ENCODE measurements at regions not wholly inside any gene's neighbourhood (a gene's known extent, or its start where the extent isn't known, plus 50 kb on each side); places are given as distances from the start of the nearest gene placed in this dataset.
A peak's percentile ranks its signal among the peaks of the same experiment; 100 is the strongest.

DNA sequence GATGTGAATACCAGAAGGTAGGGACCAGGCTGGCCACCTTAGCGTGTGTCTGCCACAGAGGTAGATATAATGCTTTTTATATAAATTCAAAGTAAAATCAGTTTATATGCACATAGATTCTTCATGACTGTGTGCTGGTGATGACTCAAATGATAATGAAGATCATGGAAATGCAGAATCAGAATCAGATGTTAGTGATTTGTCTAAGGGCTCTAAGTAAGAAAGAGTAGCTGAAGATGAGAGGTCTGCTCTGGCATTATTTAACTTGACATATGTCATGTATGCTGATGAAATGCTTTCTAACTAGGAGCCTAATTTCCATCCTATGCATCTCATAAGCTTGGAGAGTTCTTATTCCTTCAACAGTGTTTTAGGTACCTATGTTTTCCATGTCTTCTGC lies 50.3 kb upstream of the DPH6 start:
- DNase-seq (ENCODE audit: low read depth), result no peak

DNA sequence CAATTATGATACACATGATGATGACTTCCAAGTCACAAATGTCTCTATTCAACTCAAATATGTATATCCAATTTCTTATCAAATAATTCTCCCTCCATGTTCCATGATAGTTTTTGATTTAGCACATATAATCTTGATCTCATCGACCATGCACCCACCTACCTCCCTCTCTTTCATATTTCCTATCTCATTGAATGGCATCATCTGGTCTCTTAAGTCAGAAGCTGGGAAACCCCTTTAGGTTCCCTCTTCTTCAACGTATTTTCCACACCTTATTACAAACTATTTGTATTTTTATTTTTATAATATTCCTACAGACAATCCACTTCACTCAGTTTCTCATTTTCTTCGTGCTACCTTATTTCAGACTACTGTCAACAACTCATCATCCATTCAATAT lies 56.9 kb upstream of the DPH6 start:
- DNase-seq (ENCODE audit: low read depth), result no peak

DNA sequence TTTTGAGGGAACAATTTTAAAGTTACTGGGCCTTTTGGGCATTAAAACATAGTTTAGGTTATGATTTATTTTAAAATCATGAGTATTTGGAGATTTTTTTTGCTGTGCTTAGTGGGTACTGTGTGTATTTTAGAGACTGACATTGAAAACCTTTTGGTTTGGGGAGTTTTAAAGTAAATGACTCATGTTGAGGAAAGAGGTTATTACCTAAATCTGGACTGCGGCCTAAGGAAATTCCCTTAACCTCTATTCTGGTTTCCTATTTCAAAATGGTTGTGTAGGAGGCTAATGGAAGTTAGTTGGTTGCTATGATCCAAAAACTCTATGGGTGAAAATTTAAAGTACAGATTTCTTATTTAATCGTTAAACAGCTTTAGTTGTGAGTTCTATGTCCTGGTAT lies 57.3 kb upstream of the DPH6 start:
- peak; percentile 54 for DNase-seq (ENCODE audit: low read depth)

DNA sequence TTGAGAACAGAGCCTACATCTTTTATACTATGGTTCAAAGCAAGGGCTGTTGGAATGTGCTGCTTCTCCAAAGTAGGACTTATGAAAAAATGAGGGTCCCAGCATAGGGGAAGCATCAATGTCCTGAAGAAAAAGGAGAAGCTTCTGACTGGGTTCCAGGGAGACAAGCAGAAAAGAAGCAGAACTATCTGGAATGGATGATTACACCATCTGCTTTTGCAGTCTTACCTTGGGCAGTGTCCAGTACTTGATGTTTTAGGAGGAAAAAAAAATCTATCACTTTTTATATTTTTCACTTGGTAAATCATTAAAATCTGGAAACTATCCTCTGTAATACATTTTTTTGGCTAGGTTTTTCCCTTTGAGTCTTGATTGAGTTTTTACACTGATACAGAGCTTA lies 57.9 kb upstream of the DPH6 start:
- no peak for DNase-seq (ENCODE audit: low read depth)

DNA sequence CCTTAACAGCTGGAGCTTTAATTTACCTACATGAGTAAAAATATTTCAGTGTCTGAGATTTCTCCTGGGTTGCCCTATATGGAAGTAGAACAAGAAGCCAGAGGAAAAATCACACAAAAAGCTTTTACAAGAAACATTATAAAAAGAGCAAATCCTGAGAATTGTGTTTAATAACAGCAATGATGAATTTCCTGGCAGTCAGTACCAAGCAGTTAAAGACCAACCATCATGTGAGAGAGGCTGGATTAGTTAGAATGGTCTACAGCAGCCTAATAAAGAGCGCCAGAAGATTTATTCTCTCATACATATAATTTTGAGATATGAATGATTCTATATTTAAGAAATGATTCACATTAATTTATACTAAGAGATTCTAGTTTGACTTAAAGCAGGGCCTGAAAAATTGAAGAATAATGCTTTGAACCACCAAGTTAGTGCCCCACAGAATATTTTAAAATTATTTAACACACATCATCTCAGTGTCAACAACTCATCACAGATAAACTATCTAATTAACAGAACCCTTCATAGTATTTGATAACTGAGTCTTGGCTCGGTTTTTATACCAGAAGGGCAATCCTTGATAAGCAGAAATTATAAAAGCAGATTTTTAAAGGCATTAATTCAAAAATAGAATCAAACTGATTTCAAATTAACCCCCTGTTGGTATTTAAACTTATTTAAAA lies 59.9 kb upstream of the DPH6 start:
- peak; percentile 32 for DNase-seq (ENCODE audit: low read depth)

DNA sequence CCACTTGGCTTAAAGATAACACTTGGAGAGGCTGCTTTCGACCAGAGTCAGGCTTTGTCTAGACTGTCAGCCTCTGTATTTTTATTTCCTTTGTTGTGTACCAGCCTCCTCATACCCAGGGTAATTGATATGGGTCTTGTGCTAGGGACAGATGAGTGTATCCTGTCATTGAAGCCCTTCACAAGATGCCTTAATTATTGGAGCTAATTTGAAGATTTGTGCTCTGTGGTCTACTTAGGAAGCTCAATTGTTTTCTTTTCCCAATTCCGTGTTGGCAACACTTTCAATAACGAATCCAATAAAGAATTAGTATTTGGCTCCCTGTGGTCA lies 60.5 kb upstream of the DPH6 start:
- no peak for DNase-seq (ENCODE audit: low read depth)

DNA sequence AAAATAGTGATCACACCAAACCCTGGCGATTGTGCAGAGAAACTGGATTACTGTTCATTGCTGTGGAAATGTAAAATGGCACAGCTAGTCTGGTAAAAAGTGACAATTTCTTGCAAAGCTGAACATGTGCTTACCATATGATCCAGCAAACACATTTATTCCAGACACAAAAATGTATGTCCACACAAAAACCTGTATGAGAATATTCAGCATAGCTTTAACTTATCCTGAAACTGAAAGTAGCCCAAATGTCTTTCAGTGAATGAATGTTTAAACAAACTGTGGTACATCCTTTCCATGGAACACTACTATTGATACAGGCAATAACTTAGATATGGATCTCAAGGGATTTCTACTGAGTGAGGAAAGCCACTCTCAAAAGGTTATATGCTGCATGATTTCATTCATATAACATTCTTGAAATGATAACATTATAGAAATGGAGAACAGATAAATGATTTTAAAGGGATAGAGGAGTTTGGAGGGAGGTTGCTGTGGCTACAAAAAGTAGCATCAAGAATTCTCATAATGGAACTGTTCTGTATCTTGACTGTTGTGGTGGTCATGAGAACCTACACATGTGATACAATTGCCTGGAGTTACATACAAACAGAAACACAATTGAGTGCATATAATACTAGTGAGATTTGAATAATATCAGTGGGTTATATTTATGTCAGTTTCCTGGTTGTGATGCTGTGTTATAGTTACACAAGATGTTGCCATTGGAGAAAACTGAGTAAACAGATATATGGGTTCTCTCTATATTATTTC lies 70.7 kb upstream of the DPH6 start:
- DNase-seq (ENCODE audit: low read depth), result no peak

DNA sequence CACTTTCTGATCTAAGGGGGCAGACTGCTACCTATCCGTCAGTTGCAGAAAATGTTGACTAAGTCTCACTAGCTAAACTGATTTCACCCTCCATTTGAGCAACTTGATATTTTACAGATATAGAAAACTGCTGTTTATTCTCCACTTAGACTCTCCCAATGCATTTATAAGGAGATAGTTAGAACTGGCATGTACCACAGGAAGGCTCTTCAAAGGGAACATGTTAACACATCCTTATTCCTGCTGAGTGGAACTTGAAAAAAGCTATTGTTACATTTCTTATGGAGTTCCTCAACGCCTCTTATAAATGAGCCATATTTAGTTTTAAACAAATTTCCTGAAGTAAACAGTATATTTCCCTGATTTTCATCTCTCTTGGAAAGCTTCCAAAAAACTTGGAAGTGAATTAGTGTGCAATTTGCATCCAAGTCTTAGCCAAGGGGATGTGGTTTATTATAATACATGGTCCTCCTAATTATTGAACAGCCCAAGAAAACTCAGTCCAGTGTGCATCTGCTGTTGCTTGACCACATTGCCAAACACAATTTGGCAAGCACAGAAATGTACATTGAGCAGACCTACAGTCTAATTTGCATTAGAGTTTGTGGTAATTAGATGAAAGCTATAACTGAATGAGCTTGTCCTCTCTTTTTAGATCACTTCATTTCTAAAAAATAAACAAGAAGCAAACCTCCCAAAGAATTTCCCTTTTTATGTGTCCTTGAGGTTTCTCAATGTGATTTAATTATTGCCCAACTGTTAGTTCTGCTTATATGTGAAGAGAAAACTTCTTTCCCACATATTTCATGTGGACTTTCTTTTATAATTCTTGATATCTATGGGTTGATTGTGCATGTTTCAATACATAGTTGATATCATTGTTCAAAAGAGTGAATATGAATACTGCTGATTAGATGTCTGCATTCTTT lies 72.6 kb upstream of the DPH6 start:
- no peak for DNase-seq (ENCODE audit: low read depth)

DNA sequence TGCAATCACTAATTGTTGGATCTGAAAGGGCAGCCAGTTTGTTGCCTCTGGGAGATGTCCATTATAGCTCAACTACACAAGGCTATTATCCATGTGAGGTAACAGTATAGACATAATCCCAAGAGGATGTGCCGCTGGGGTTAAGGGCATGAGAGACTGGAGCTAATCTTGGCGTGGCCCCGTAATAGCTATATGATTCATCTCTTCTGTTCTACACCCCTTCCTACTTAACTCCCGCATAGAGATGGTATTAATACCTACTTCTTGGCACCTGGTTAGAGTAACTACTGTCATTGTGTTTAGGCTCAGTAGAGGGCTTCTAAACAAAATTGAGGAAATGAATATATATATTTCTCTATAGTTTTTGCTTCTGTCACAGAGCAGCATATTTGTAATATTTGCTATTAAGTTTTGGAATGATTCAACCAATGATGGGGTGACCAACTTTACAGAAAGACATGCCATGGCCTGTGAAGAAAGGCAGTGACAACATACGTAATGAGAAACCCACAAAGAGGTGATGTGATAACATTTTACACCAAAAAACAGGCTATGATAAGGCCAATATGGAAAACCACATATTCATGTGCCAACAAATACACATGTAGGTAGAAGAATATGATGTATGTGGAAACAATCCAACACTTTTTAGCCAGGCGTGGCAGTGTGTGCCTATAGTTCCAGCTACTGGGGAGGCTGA lies 76.8 kb upstream of the DPH6 start:
- no peak for DNase-seq (ENCODE audit: low read depth)

DNA sequence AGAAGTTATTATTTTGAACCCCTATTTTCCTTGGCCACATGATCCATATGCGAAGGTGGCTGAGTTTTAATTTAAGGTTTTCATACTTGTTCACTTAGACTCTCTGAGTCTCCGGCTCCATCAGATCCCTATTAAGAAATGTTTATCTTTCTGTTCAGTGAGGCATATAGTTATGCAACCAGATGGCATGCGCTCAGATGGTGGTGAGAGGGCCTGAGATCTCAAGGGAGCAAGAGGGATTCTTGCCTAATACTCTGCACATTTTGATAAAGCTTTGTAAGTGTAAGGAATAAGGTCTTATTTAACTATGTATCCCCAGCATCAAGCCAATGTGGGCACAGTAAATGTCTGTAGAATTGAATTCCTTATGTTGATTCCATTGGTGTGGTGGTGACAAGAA lies 78.9 kb upstream of the DPH6 start:
- DNase-seq (ENCODE audit: low read depth), result peak; percentile 54

DNA sequence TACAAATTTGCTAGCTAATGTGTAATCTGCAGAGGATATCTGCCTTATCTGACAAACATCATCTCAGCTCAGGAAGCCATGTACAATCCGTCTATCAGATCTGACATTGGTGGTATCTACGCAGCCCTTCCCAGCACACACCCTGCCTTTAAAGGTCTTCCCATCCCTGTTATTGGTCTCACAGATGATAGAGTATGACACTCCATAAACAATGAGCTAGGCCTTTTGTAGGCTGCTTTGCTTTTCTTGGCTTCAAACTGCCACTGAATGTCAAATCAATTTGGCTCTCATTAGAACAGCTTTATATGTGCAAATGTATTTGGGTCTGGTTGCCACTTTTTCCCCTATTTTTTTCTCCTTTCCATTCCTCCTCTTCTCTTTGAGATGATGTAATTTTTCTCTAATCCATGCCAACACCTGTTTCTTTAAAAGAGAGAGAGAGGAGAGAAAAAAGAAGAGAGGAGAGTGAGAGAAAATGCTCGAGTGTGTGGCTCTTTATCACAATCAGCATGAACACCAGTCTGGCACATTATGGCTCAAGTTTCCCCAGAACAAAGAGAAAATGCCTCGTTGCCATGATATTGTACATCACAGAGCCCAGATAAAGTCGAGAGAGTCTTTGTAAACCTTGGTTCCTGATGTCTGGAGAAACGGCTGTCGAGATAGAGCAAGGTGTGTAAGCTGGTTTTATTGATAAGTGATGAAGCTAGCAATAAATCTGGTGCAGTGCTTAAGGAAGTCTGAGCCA lies 80.8 kb upstream of the DPH6 start:
- no peak for DNase-seq (ENCODE audit: low read depth)

DNA sequence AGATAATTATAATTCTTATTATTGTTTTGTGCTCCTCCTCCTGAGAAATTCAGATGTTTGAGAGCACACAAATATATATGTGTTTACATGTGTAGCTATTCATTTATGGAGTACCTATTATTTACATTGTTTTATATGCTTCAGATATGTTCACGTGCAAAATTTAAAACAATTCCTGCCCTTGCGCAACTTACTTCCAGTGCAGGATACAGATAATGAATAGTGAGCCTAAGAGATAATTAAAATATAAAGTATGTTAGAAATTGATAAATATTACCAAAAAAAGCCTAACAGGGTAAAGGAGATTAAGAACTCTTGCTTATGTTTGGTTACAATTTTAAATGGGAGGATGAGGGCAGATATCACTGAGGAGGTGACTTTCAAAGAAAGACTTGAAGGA lies 81.7 kb upstream of the DPH6 start:
- DNase-seq (ENCODE audit: low read depth), result no peak

DNA sequence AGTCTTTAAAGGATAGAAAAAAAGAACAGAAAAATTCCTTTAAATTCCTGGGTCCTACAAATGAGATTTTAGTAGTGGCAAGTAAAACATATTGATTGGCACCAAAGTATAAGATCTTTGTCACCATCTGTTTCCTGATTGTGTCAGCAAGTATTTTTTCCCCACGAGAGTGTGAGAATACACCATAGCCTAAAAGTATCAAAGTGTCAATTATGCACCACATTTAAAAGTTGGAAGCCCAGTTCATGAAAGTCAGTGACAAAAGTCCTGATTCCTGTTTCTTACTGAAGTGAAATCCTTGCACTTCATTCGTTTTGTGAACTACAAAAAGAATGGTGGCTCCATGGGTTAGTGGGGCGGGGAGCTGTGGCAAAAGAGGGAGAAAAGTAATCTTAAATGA lies 83.8 kb upstream of the DPH6 start:
- DNase-seq (ENCODE audit: low read depth), result no peak

DNA sequence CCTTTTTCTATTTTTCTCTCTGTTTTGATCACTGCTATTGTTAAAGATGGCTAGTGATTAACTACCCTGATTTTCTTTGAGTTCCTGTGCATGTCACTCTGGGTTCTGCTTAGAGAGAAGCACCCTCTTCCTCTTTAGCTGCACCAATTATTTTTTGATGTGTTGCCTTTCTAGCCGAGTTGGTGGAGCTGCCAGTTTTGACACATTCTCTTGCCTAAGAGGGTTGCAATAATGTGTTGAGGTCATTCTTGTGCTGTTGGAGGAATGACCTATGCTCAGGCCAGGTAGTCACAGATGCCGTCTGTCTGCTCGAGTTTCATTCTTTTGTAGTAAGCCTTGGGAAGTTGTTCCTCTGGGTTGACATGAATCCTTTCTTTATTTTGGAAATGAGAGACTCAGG lies 84.6 kb upstream of the DPH6 start:
- no peak for DNase-seq (ENCODE audit: low read depth)

DNA sequence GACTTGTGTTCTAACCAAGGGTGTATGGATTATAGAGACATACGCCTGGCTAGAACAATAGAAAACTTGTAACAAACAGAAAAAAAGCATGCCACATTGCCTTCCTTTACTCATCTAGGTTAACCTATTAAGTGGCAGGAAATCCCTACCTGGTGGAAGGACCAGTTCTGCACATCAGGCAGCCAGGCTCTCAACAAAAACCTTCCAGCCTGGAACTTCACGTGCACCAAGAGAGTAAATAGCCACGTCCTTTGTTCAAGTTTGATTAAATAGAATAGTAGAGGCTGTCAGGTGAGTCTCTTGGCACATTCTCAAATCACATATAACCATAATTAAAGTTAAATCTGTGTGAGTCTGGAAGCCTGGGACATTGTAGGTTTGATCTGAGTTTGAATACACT lies 85.0 kb upstream of the DPH6 start:
- DNase-seq (ENCODE audit: low read depth), result no peak

DNA sequence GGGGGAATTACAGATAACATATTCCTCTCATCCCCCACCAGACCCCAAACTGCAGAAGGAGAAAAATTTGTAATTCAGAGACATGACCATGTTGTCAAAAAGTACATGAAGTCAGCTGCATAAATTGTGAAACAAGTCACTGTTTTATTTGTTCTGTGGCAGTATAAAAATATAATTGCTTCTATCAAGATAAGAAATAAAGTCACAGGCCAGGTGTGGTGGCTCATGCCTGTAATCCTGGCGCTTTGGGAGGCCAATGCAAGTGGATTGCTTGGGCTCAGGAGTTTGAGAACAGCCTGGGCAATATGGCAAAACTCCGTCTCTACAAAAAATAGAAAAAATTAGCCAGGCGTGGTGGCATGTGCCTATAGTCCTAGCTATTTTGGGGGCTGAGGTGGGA lies 87.7 kb upstream of the DPH6 start:
- no peak for DNase-seq (ENCODE audit: low read depth)

DNA sequence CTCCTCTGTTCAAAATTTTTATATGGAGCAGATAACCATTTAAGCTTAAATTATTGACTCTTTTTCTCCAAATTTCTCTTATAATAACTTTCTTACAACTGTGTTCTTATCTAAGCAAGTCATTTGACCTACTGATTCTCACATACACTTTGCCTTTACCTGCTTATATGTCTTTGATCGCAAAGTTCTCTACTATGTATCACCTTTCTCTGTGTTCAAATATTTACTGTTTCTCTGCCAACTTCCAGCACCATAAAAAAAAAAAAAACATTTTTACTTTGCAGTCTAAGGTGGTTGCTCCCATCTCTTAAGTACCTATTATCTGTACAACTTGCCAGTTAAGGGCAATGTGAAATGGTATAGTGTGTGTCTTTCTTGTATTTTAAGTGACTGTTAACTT lies 100.8 kb upstream of the DPH6 start:
- no peak for DNase-seq (ENCODE audit: low read depth)

DNA sequence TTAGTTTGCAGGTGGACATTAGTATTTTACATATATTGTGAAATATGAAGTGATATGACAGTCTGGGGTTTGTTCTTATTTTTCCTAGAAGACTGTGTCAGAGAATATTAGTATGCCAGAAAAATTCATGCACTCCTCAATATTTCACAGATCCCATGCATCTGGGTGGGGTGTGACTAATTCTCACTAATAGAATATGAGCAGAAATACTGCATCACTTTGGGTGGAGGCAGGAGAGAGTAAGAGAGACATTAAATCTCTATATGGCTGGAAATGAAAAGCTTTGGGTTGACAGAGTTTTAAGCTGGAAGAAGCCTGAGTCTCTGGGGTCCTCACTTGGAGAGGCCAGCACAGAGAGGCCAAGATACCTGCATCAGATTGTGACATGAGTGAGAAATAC lies 101.3 kb upstream of the DPH6 start:
- no peak for DNase-seq (ENCODE audit: low read depth)

DNA sequence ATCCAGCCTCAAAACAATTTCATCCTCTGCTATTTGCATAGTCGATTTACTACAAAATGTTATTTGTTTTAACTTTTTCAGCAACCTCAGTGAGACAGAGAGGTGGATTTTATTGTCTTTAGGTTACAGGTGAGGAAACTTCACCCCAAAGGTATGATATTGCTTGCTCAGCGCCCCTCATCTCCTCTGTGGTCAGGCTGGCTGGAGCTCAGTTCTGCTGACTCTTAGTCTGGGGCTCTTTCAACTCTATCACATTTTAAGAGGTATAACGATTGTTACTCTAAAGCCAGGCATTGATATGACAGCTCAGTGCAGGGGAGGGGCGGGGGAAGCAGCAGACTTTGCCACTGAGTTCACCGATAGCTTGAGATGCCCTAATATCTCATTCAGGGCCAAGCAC lies 103.0 kb upstream of the DPH6 start:
- DNase-seq (ENCODE audit: low read depth), result no peak

DNA sequence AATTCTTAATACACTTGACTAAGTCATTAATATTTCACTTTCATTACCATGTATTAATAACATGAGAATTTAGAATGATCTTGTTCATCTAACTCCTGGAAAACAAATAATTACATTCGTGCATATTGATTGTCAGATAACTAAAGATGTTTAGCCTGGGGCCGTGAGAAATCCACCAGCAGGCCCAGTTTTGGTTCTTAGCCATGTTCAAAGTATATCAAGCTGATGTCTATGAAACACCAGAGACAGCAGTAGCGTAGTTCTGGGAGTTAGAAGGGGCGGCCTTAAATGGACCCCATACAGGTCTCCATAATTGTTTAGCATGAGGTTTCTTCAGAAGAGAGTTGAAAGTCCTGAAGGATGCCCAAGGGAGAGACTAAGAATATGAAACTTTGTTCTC lies 103.6 kb upstream of the DPH6 start:
- DNase-seq (ENCODE audit: low read depth), result no peak

DNA sequence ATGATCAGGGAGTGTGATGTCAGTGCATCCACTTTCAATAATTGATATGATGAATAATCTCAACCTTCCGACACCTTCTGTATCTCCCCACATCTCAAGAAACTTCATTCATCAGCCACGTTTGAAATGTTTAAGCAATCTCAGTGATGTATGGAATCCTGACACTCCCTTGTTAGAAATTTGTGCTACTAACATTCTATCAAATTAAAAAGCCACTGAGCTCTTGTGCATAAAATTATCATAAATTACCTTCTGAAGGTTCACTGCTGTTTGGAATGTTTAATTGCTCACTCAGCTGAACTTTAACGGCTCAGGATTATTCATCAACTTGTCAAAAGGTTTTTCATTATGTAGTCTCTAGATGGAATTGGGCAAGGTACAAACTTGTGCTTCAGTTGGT lies 108.4 kb upstream of the DPH6 start:
- no peak for DNase-seq (ENCODE audit: low read depth)

Data from myocyte (in vitro differentiated cells).